Tibial nerve (tissue), 3 donors: ENCODE measurements at regions not wholly inside any gene's neighbourhood (a gene's known extent, or its start where the extent isn't known, plus 50 kb on each side); places are given as distances from the start of the nearest gene placed in this dataset.

Experiments
- EP300 ChIP-seq, 2 donors: sonication (generic); formaldehyde crosslinking; IDR thresholded peaks; one replicate each; pipeline ENCODE4 v1.6.1; 2017; ENCODE audit warnings: antibody characterized with exemption in 2 of 2, mild to moderate bottlenecking in 1 of 2
- POLR2A ChIP-seq, 2 donors: fragments of 450-650 bp; IDR thresholded peaks; one replicate each; pipeline ENCODE4 v1.6.1; 2017; ENCODE audit warnings: antibody characterized with exemption in 2 of 2, mild to moderate bottlenecking in 2 of 2, moderate library complexity in 2 of 2

GRCh38 chr18:67142604-67143003 lies 373.9 kb downstream of the DSEL start:
- TF ChIP-seq POLR2A (IDR thresholded peaks at IDR 0.05): no peak
- no peak for TF ChIP-seq EP300 (IDR thresholded peaks at IDR 0.05)
